ENCODE measurements at regions not wholly inside any gene's neighbourhood (a gene's known extent, or its start where the extent isn't known, plus 50 kb on each side); places are given as distances from the start of the nearest gene placed in this dataset.

DNA sequence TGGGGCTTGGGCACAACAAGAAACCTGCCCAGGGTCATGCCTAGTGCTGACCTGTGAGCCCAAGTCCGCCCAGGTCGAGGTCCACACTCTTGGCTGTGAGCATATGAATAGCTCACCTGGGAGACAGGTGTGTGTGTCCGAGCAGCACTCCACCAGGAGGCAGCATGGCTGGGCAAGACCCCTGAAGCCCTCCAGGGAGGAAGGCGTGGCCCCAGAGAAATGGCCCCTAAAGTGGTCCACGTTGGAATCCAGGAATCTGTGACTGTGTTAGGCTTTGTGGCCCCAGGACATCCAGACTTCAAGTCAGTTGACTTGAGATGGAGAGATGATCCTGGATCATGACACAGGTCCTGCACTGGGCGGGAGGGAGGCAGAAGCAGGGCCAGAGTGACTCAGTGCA, 138.8 kb downstream of the CPZ start:
- TF ChIP-seq CTCF (conservative IDR thresholded peaks at IDR 0.05; ENCODE audit: low read depth, low read length) (no peak), EZH2 (IDR thresholded peaks at IDR 0.05; ENCODE audit: borderline replicate concordance, low read depth, low read length, poor library complexity, severe bottlenecking) (no peak)

All from A673 (cell line).